ENCODE measurements at regions not wholly inside any gene's neighbourhood (a gene's known extent, or its start where the extent isn't known, plus 50 kb on each side); places are given as distances from the start of the nearest gene placed in this dataset.

GRCh38 chr20:24309596-24309995 lies 159.8 kb upstream of the SYNDIG1 start:
- Histone ChIP-seq H3K27ac (no peak overlapping the region), H3K36me3 (replicated peaks in 1 of 2) (no peaks in the 10 kb centered on the region), H3K9me3 (replicated peaks in 1 of 3) (no peaks in the 10 kb centered on the region), H3K27me3 (no peaks in the 10 kb centered on the region), H3K4me3 (no peak overlapping the region), H3K4me1 (replicated peaks in 1 of 2) (no peaks in the 10 kb centered on the region)
- DNase-seq = no peak
- 54 to 67% (median 61%) methylated on average over 2 of the region's 2 CpGs for WGBS, 4 donors
- intact Hi-C loops (cut with DNase I) = no loop called here
- TF ChIP-seq POLR2A (IDR thresholded peaks at IDR 0.05) (no peak), CTCF (IDR thresholded peaks at IDR 0.05) (no peak)

- Histone ChIP-seq H3K27ac (no peak overlapping the region), H3K4me3 (no peak overlapping the region), H3K4me1 (replicated peaks in 1 of 2) (no peaks in the 10 kb centered on the region), H3K9me3 (replicated peaks in 1 of 3) (no peaks in the 10 kb centered on the region), H3K27me3 (no peaks in the 10 kb centered on the region), H3K36me3 (replicated peaks in 1 of 2) (no peaks in the 10 kb centered on the region)
- no peak for DNase-seq
- 41 to 47% (median 46%) methylated on average over 6 of the region's 6 CpGs for WGBS, 4 donors
- intact Hi-C loops (cut with DNase I) = no loop called here
- TF ChIP-seq POLR2A (IDR thresholded peaks at IDR 0.05) = no peak
Observed at GRCh38 chr20:24305371-24305770, 164.1 kb upstream of the SYNDIG1 start.

DNA sequence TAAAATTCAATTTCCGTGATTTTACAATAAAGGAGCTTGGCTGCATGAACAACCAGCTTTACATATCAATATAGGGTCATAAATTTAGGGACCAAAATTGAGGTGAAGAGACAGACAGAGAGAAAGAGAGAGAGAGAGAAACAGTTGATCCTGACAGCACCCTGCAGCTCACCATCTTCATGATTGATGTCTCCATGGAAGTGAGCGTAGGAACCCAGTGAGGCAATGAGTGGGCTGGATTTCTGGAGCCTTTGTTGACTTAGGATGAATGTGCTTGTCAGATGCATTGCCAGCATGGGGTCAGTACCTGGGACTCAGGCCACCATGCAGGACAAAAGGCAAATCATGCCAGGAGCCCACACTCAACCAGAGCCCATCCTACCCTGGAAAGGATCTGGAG lies 165.1 kb upstream of the SYNDIG1 start:
- TF ChIP-seq POLR2A (IDR thresholded peaks at IDR 0.05) (no peak), CTCF (IDR thresholded peaks at IDR 0.05) (no peak)
- Histone ChIP-seq H3K27ac (no peak overlapping the region), H3K27me3 (no peaks in the 10 kb centered on the region), H3K36me3 (replicated peaks in 1 of 2) (no peaks in the 10 kb centered on the region), H3K4me1 (replicated peaks in 1 of 2) (no peaks in the 10 kb centered on the region), H3K9me3 (replicated peaks in 1 of 3) (no peaks in the 10 kb centered on the region), H3K4me3 (no peak overlapping the region)
- WGBS, 4 donors = 81 to 89% (median 86%) methylated on average over 2 of the region's 2 CpGs
- no peak for DNase-seq
- intact Hi-C loops (cut with DNase I) = no loop called here

DNA sequence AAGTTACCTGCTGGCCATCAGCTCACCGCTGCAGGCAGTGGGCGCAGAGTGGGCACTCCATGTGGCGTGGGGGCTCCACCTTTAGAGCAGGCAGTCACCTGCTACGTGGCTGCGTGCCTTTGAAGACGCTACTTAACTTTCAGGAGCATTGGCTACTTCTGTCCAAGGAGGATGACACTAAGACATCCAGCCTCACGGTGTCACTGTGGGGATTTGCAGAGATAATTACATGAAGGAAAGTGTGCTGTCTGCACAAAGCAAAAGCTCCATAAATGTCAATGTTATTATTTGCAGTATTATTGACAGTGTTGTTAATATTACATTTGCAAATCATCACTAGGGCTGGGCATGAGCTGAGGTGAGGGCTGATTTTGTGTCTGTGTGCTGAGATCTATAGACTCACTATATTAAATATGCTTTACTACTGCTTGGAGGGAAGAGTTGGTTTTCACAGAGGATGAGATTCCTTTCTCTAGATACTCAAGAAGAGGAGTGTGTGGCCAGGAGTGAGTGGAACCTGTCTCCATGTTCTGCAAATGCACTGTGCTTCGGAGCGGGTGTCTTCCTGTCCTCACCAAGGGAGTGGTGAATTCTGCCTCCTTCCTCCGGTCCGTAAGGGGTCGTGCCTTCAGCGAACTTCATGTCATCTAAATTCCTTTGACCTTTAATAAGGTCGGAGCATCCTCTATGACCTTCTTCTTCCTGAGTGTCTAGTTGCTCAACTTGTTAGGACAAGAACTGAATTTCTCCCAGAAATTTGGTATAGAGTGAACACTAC lies 165.8 kb upstream of the SYNDIG1 start:
- no peak for TF ChIP-seq POLR2A (IDR thresholded peaks at IDR 0.05)
- TF ChIP-seq CTCF (IDR thresholded peaks at IDR 0.05) = no peak
- Histone ChIP-seq H3K9me3 (replicated peaks in 1 of 3) (no peaks in the 10 kb centered on the region), H3K27ac (no peak overlapping the region), H3K4me3 (no peak overlapping the region), H3K27me3 (no peaks in the 10 kb centered on the region), H3K36me3 (replicated peaks in 1 of 2) (no peaks in the 10 kb centered on the region), H3K4me1 (replicated peaks in 1 of 2) (no peaks in the 10 kb centered on the region)
- DNase-seq = no peak
- intact Hi-C loops (cut with DNase I) = no loop called here
- 69 to 83% (median 75%) methylated on average over 14 of the region's 14 CpGs for WGBS, 4 donors

- H3K27ac ChIP-seq = no peak overlapping the region
- no peaks in the 10 kb centered on the region for H3K27me3 ChIP-seq
- intact Hi-C loops (cut with DNase I) = no loop called here
- WGBS, 4 donors = 66 to 75% (median 68%) methylated on average over 3 of the region's 3 CpGs
- no peaks in the 10 kb centered on the region for H3K4me1 ChIP-seq (replicated peaks in 1 of 2)
- no peak overlapping the region for H3K4me3 ChIP-seq
- no peak for TF ChIP-seq CTCF (IDR thresholded peaks at IDR 0.05)
- no peak for TF ChIP-seq POLR2A (IDR thresholded peaks at IDR 0.05)
- H3K9me3 ChIP-seq (replicated peaks in 1 of 3) = no peaks in the 10 kb centered on the region
- no peaks in the 10 kb centered on the region for H3K36me3 ChIP-seq (replicated peaks in 1 of 2)
- no peak for DNase-seq
Observed at GRCh38 chr20:24297993-24298392, 171.4 kb upstream of the SYNDIG1 start.
